ENCODE measurements at regions not wholly inside any gene's neighbourhood (a gene's known extent, or its start where the extent isn't known, plus 50 kb on each side); places are given as distances from the start of the nearest gene placed in this dataset.

DNA sequence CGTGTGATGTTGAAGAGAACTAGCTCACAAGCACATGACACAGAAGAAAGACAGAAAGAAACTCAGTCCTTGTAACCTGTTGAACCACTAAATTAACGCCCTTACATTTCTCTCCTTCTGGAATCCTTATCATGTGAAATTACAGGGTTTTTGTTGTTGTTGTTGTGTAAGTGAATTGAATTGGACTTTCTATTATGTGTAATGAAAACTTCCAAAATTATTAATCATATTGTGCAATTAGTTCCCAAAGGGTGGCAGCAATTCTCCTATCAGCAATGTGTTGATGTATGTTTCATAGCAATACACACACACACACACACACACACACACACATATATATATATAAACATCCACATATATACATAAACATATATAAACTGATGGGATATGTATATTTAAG is 402.2 kb upstream of the TCF4 start:
- TF ChIP-seq CTCF (conservative IDR thresholded peaks at IDR 0.05 in 1 of 2, IDR thresholded peaks at IDR 0.05 in 1 of 2; ENCODE audit: low read depth in 1 of 2, low read length in 2 of 2) (no peak), EZH2 (IDR thresholded peaks at IDR 0.05; ENCODE audit: low read length, missing control alignments) (no peak)

Data from fibroblast of lung (primary cell).